Smooth muscle cell (in vitro differentiated cells): ENCODE measurements at regions not wholly inside any gene's neighbourhood (a gene's known extent, or its start where the extent isn't known, plus 50 kb on each side); places are given as distances from the start of the nearest gene placed in this dataset.

Experiments used
- DNase-seq: peaks from one replicate; lab custom pipeline; 2025; ENCODE audit not compliant: unreplicated experiment; lab: John Stamatoyannopoulos, UW
- H2AFZ ChIP-seq: fragments of 200-600 bp; sonication (generic); 2 replicates; pipeline ENCODE4 v1.6.0; 2016; ENCODE audit warnings: antibody characterized with exemption, low read depth, mild to moderate bottlenecking
- H3F3A ChIP-seq: fragments of 200-600 bp; sonication (generic); 2 replicates; pipeline ENCODE4 v1.6.0; 2017; ENCODE audit warnings: antibody characterized with exemption, low read depth
- H3K27ac ChIP-seq: fragments of 200-600 bp; sonication (generic); 2 replicates; pipeline ENCODE4 v1.5.1; 2016; ENCODE audit warnings: low read depth, mild to moderate bottlenecking
- H3K27me3 ChIP-seq: fragments of 200-600 bp; sonication (generic); 2 replicates; pipeline ENCODE4 v1.6.1; 2016; ENCODE audit warnings: low read depth, mild to moderate bottlenecking
- H3K36me3 ChIP-seq: fragments of 200-600 bp; sonication (generic); 2 replicates; pipeline ENCODE4 v1.5.1; 2016; ENCODE audit warnings: low read depth
- H3K4me1 ChIP-seq: fragments of 200-600 bp; sonication (generic); 2 replicates; pipeline ENCODE4 v1.5.1; 2016; ENCODE audit warnings: low read depth
- H3K4me2 ChIP-seq: fragments of 200-600 bp; sonication (generic); 2 replicates; pipeline ENCODE4 v1.6.0; 2016; ENCODE audit warnings: mild to moderate bottlenecking
- H3K4me3 ChIP-seq: fragments of 200-600 bp; sonication (generic); 2 replicates; pipeline ENCODE4 v1.5.1; 2016; ENCODE audit warnings: mild to moderate bottlenecking
- H3K79me2 ChIP-seq: fragments of 200-600 bp; sonication (generic); 2 replicates; pipeline ENCODE4 v1.6.0; 2016; ENCODE audit warnings: low read depth, mild to moderate bottlenecking
- H3K9ac ChIP-seq: fragments of 200-600 bp; sonication (generic); 2 replicates; pipeline ENCODE4 v1.6.0; 2016; ENCODE audit warnings: low read depth
- H3K9me3 ChIP-seq: fragments of 200-600 bp; sonication (generic); replicated peaks from 2 replicates; pipeline ENCODE4 v1.5.1; 2016; ENCODE audit warnings: low read depth
- H4K20me1 ChIP-seq: fragments of 200-600 bp; sonication (generic); 2 replicates; pipeline ENCODE4 v1.6.0; 2016; ENCODE audit warnings: low read depth
- WGBS: methylation state at CpG from one replicate; pipeline ENCODE4 v1.1.7; 2016; ENCODE audit warnings: low lambda C conversion rate; 5-methylcytosine and 5-hydroxymethylcytosine counted together
- TF ChIP-seq, protein P1 (sequence below): fragments of 200-600 bp; sonication (generic); IDR thresholded peaks from 2 replicates; pipeline ENCODE4 v1.5.1; 2017; ENCODE audit warnings: borderline replicate concordance, mild to moderate bottlenecking, antibody characterized with exemption; ENCODE audit not compliant: insufficient read depth, poor library complexity, severe bottlenecking

DNA sequence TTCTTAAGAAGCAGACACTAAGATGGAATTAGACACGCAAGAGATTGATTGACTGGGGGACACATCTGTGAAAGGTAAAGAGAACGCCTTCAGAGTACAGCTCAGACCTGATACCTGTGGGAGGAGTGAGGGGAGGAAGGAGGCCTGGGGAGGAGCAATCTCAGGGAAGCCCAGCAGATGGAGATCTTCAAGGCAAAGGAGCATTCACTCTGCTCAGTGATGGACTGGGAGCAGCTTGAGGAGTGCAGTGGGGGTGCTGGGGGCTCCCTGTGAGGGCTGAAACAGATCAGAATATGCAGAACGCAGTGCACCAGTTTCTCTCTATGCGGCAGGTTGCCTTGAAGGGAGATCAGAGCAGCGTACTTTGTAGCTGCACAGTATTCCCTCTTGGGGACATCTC lies 103.7 kb upstream of the ATP8B1 start:
- Histone ChIP-seq H3K9me3 (no peaks in the 10 kb centered on the region), H3K4me3 (no peak overlapping the region), H3K4me1 (peaks cover 3% of the 10 kb centered on the region), H3K36me3 (no peaks in the 10 kb centered on the region), H2AFZ (no peak overlapping the region), H3K27ac (no peak overlapping the region), H3F3A (no peaks in the 10 kb centered on the region), H3K27me3 (no peaks in the 10 kb centered on the region), H3K9ac (no peak overlapping the region), H3K4me2 (no peak overlapping the region), H3K79me2 (no peaks in the 10 kb centered on the region), H4K20me1 (no peaks in the 10 kb centered on the region)
- TF ChIP-seq, protein P1, sequence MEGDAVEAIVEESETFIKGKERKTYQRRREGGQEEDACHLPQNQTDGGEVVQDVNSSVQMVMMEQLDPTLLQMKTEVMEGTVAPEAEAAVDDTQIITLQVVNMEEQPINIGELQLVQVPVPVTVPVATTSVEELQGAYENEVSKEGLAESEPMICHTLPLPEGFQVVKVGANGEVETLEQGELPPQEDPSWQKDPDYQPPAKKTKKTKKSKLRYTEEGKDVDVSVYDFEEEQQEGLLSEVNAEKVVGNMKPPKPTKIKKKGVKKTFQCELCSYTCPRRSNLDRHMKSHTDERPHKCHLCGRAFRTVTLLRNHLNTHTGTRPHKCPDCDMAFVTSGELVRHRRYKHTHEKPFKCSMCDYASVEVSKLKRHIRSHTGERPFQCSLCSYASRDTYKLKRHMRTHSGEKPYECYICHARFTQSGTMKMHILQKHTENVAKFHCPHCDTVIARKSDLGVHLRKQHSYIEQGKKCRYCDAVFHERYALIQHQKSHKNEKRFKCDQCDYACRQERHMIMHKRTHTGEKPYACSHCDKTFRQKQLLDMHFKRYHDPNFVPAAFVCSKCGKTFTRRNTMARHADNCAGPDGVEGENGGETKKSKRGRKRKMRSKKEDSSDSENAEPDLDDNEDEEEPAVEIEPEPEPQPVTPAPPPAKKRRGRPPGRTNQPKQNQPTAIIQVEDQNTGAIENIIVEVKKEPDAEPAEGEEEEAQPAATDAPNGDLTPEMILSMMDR = no peak
- 90% methylated on average over 5 of the region's 5 CpGs for WGBS
- no peak for DNase-seq

DNA sequence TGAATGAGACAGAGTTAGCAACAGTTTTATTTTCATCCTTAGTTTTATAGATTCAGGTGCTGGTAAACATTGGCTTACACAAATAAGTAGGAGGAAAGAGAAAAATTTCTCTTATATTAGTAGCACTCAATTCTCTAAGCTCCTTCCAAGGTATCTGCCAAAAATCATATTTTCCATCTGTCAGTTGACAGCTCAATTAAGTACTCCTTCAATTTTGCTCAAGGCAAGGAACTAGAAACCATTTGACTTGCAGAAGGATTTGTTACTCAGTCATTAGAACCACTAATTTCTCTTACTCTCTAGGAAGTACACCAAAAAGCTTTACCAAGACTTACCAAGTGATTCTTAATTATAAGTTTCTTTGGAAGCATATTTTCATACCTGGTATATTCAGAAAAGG lies 101.4 kb upstream of the ATP8B1 start:
- TF ChIP-seq, protein P1 = no peak
- no peak overlapping the region for H3K4me2 ChIP-seq
- H3F3A ChIP-seq = no peaks in the 10 kb centered on the region
- H3K4me1 ChIP-seq = no peaks in the 10 kb centered on the region
- H2AFZ ChIP-seq = no peak overlapping the region
- no peak for DNase-seq
- H3K9me3 ChIP-seq = no peaks in the 10 kb centered on the region
- H3K4me3 ChIP-seq = no peak overlapping the region
- no peaks in the 10 kb centered on the region for H3K27me3 ChIP-seq
- no peak overlapping the region for H3K9ac ChIP-seq
- no peaks in the 10 kb centered on the region for H4K20me1 ChIP-seq
- no peaks in the 10 kb centered on the region for H3K36me3 ChIP-seq
- no peaks in the 10 kb centered on the region for H3K79me2 ChIP-seq
- H3K27ac ChIP-seq = no peak overlapping the region

DNA sequence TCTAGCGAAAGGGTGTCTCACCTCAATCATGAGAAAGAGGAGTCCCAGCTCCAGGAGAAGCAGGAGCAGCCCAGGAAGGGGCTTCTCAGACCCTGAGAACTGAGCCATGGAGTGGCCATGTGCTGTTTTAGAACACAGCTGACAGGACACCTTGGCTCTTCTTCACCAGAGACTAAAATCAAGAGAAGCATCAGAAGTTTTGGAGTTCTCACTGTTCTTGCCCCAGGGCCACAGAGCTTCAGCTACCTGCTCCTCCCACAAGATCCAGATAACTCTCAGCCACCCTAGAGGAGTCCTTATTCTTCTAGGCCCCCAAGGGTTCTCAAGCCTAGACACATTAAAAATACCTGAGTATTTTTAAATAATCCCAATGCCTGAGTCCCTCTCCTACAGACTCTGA lies 99.6 kb upstream of the ATP8B1 start:
- Histone ChIP-seq H3K36me3 (no peaks in the 10 kb centered on the region), H3F3A (no peaks in the 10 kb centered on the region), H2AFZ (no peak overlapping the region), H3K27me3 (no peaks in the 10 kb centered on the region), H3K4me1 (no peaks in the 10 kb centered on the region), H3K4me3 (no peak overlapping the region), H3K4me2 (no peak overlapping the region), H3K9ac (no peak overlapping the region), H3K79me2 (no peaks in the 10 kb centered on the region), H4K20me1 (no peaks in the 10 kb centered on the region), H3K27ac (no peak overlapping the region), H3K9me3 (no peaks in the 10 kb centered on the region)
- DNase-seq = no peak
- 100% methylated on average over 1 of the region's 1 CpG for WGBS
- TF ChIP-seq, protein P1 = no peak

DNA sequence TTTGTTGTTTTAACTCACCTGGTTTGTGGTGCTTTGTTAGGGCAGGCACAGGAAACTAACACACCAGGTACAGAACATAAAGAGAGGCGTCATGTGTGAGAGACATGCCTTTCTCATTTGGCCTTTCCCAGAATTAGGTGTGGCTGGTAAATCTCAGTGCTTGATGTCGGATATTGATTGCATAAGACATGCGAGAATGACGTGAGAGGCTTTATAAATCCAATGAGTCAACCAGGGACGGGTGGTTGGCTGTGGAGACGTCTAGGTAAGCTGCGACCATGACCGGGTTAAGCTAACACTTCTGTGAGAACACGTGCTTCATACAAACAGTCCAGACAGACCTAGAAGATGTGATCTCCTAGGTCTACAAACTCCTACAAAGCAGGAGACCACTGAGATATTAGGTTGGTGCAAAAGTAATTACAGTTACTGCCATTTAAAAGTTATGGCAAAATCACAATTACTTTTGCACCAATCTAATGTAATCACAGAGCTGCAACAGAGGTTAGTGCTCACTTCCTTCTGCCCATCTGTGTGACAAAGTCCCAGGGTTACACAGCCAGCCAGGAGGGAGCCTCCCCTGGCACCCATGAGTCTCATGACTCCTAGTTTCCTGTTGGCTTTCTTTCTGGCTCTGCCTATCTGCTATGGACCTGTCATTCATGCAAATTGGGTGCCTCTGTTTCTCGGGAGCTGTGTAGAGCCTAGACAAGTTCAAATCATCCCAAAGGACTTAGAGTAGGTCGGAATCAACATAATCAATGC lies 98.9 kb upstream of the ATP8B1 start:
- H3K4me1 ChIP-seq = no peaks in the 10 kb centered on the region
- no peaks in the 10 kb centered on the region for H3F3A ChIP-seq
- H3K79me2 ChIP-seq = no peaks in the 10 kb centered on the region
- no peaks in the 10 kb centered on the region for H4K20me1 ChIP-seq
- H3K27ac ChIP-seq = no peak overlapping the region
- H2AFZ ChIP-seq = no peak overlapping the region
- no peaks in the 10 kb centered on the region for H3K27me3 ChIP-seq
- no peaks in the 10 kb centered on the region for H3K9me3 ChIP-seq
- no peak overlapping the region for H3K4me2 ChIP-seq
- TF ChIP-seq, protein P1 = no peak
- H3K4me3 ChIP-seq = no peak overlapping the region
- 87% methylated on average over 11 of the region's 11 CpGs for WGBS
- no peak for DNase-seq
- no peaks in the 10 kb centered on the region for H3K36me3 ChIP-seq
- no peak overlapping the region for H3K9ac ChIP-seq
